Ovary (tissue), 7 donors: ENCODE measurements at regions not wholly inside any gene's neighbourhood (a gene's known extent, or its start where the extent isn't known, plus 50 kb on each side); places are given as distances from the start of the nearest gene placed in this dataset.

Experiments used
- DNase-seq, 5 donors: peaks; one replicate each; pipeline ENCODE4 v3.0.0-alpha.2; 2019 to 2020
- H3K27ac ChIP-seq, 2 donors: fragments of 200-600 bp; one replicate each; pipeline versions ENCODE4 v1.5.1 to v1.8.0; 2019 to 2022
- H3K27me3 ChIP-seq: fragments of 200-600 bp; one replicate; pipeline ENCODE4 v1.8.0; 2022
- H3K36me3 ChIP-seq: fragments of 200-600 bp; sonication (generic); one replicate; pipeline ENCODE4 v1.5.1; 2019
- H3K4me1 ChIP-seq: one replicate; pipeline ENCODE4 v1.8.1; 2013; ENCODE audit warnings: mild to moderate bottlenecking, moderate library complexity; ENCODE audit not compliant: insufficient read depth
- H3K4me3 ChIP-seq: fragments of 200-600 bp; sonication (generic); one replicate; pipeline ENCODE4 v1.5.1; 2017
- H3K9me3 ChIP-seq, 2 donors: fragments of 200-600 bp in 1 of 2; sonication (generic) in 1 of 2; one replicate each; pipeline versions ENCODE4 v1.5.1 to v1.8.1; 2013 to 2019; ENCODE audit warnings: mild to moderate bottlenecking in 1 of 2, moderate library complexity in 1 of 2
- CTCF ChIP-seq, 3 donors: fragments of 450-650 bp in 2 of 3; fragments of 200-600 bp in 1 of 3; IDR thresholded peaks; one replicate each; pipeline versions ENCODE4 v1.5.1 to v1.8.0; 2016 to 2022; ENCODE audit warnings: antibody characterized with exemption in 3 of 3, mild to moderate bottlenecking in 1 of 3
- EP300 ChIP-seq: sonication (generic); formaldehyde crosslinking; IDR thresholded peaks from one replicate; pipeline ENCODE4 v1.6.1; 2017; ENCODE audit warnings: antibody characterized with exemption
- POLR2A ChIP-seq: fragments of 450-650 bp; IDR thresholded peaks from one replicate; pipeline ENCODE4 v1.6.1; 2017; ENCODE audit warnings: antibody characterized with exemption, mild to moderate bottlenecking, moderate library complexity
- WGBS, 3 donors: extraction: QIAGEN DNeasy Blood & Tissue Kit in 1 of 3; methylation state at CpG; one replicate each; pipeline versions ENCODE4 v1.1.5 to v1.1.7; 2013 to 2017; 5-methylcytosine and 5-hydroxymethylcytosine counted together
- intact Hi-C, 4 donors: fragments of 100-400 bp; cut with DNase I; formaldehyde crosslinking; loops; one replicate each; pipeline versions ENCODE4 v1.11.0 to v1.15.1; 2022 to 2023
- donor health status: DM: no; HTN: no; CAD: no; lungs with moderate emphysema.
- donor health status: DM: no; HTN: no; CAD: no.
- donor health status: Bipolar disorder and iron deficiency.
- donor health status: DM: no; HTN: no; CAD: no.
- donor health status: DM: yes; HTN: yes; CAD: no.

DNA sequence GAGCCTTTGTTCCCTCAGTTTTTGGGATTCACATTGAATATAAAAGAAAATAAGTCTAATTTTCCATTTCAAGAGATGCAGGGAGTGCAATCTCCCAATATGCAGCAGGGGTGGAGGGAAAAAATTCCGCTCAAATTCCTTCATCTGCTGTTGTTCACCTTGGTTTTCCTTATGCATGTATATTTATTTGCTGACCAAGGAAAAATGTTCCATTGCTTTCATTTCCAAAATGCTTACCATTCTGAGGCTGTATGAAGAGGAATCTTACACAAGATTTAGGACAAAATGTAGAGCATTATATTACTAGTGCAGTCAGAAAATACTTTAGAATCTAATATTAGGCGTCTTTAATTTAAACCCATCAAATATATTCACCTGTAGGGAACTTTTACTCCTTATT lies 863.9 kb downstream of the EPHA3 start:
- no peak overlapping the region for H3K4me3 ChIP-seq
- TF ChIP-seq POLR2A (no peak), EP300 (no peak), CTCF (IDR thresholded peaks at IDR 0.05) (no peak)
- no peaks in the 10 kb centered on the region for H3K9me3 ChIP-seq
- intact Hi-C loops = no loop called here
- DNase-seq = no peak
- H3K4me1 ChIP-seq = no peaks in the 10 kb centered on the region
- WGBS, 3 donors = 95 to 98% (median 97%) methylated on average over 2 of the region's 2 CpGs
- no peaks in the 10 kb centered on the region for H3K27me3 ChIP-seq
- no peaks in the 10 kb centered on the region for H3K36me3 ChIP-seq
- H3K27ac ChIP-seq = no peak overlapping the region

DNA sequence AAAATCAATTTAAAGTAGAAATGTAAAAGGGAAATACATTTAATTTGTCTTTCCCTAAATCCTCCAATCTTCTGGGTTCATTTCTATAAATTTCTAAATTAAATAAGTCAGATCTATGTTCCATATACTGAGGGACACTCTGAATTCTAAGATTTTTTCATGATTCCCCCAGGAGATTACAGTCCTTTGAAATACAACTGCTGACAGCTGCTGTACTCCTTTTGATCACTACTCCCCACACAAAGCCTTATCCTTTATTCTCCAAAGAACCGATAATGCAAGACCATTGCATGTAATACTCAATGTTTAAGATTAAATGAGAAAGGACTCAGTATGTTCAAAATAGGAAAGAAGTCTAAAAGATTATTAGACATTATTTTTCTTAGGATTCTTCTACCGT lies 865.7 kb downstream of the EPHA3 start:
- no peak for DNase-seq
- TF ChIP-seq POLR2A (no peak), EP300 (no peak), CTCF (IDR thresholded peaks at IDR 0.05) (no peak)
- 62 to 67% (median 66%) methylated on average over 2 of the region's 2 CpGs for WGBS, 3 donors

DNA sequence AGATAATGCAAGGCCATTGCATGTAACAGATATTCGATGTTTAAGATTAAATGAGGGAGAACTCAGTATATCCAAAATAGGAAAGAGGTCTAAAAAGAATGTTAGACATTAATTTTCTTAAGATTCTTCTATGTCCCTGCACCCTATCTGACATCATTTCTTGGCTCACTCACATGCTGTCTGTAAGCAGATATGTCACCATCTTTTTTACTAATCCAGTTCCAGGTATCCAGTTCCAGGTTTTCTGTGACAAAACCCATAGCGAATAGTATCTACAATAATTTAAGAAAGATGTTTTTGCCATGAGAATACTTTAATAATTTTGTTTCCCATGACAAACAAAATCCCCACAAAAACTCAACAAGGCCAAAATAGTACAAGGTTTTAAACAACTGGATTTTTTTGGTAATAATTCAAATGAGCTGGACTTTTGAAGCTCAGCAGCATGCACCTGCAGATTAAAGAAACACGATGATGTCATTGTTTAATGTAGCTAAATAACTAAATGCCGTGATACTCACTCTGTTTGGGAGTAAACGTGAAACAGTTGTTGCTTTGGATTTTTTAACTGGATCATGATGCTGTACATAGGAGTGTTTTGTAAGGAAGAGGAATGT lies 867.6 kb downstream of the EPHA3 start:
- no peaks in the 10 kb centered on the region for H3K36me3 ChIP-seq
- no peak overlapping the region for H3K27ac ChIP-seq
- 75 to 84% (median 81%) methylated on average over 5 of the region's 5 CpGs for WGBS, 3 donors
- H3K4me1 ChIP-seq = no peaks in the 10 kb centered on the region
- TF ChIP-seq POLR2A (no peak), EP300 (no peak), CTCF (IDR thresholded peaks at IDR 0.05) (no peak)
- no peaks in the 10 kb centered on the region for H3K9me3 ChIP-seq
- H3K4me3 ChIP-seq = no peak overlapping the region
- intact Hi-C loops = no loop called here
- no peak for DNase-seq
- H3K27me3 ChIP-seq = no peaks in the 10 kb centered on the region

More for the DNA sequence above, 865.7 kb downstream of the EPHA3 start:
- H3K4me3 ChIP-seq = no peak overlapping the region
- no peaks in the 10 kb centered on the region for H3K27me3 ChIP-seq
- H3K27ac ChIP-seq = no peak overlapping the region
- no peaks in the 10 kb centered on the region for H3K4me1 ChIP-seq
- H3K9me3 ChIP-seq = no peaks in the 10 kb centered on the region
- intact Hi-C loops = no loop called here
- no peaks in the 10 kb centered on the region for H3K36me3 ChIP-seq

DNA sequence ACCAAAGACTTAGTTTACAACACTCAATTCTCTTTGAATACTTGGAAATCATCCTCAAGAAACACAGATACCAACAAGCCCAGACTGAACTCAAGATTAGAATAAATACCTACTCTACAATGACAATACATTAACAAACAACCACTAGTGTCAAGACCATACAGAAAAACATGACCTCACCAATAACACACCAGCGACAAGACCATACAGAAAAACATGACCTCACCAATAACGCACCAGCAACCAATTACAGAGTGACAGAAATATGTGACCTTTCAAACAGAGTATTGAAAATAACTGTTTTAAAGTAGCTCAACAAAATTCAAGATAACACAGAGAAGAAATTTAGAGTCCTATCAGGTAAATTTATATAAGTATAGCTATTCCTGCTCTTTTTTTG lies 876.0 kb downstream of the EPHA3 start:
- intact Hi-C loops = no loop called here
- 90 to 95% (median 91%) methylated on average over 2 of the region's 2 CpGs for WGBS, 3 donors
- TF ChIP-seq EP300 (no peak), CTCF (IDR thresholded peaks at IDR 0.05) (no peak), POLR2A (no peak)
- Histone ChIP-seq H3K27me3 (no peaks in the 10 kb centered on the region), H3K9me3 (no peaks in the 10 kb centered on the region), H3K4me1 (no peaks in the 10 kb centered on the region), H3K36me3 (no peaks in the 10 kb centered on the region), H3K4me3 (no peak overlapping the region), H3K27ac (no peak overlapping the region)
- no peak for DNase-seq
